Transverse colon (tissue), 4 donors: ENCODE measurements at regions not wholly inside any gene's neighbourhood (a gene's known extent, or its start where the extent isn't known, plus 50 kb on each side); places are given as distances from the start of the nearest gene placed in this dataset.

ENCODE experiments used
- DNase-seq: peaks from one replicate; pipeline ENCODE4 v3.0.0-alpha.2; 2019
- H3K27ac ChIP-seq, 4 donors: fragments of 200-600 bp; sonication (generic); 2 replicates each; pipeline ENCODE4 v1.5.1; 2016 to 2018; ENCODE audit warnings: inconsistent platforms in 4 of 4
- H3K27me3 ChIP-seq: fragments of 200-600 bp; sonication (generic); 2 replicates; pipeline ENCODE4 v1.5.1; 2017; ENCODE audit warnings: inconsistent platforms
- H3K36me3 ChIP-seq, 4 donors: fragments of 200-600 bp; sonication (generic); 2 replicates each; pipeline ENCODE4 v1.5.1; 2017 to 2019; ENCODE audit warnings: inconsistent platforms in 4 of 4
- H3K4me1 ChIP-seq, 4 donors: fragments of 200-600 bp; sonication (generic); 2 replicates each; pipeline ENCODE4 v1.5.1; 2017 to 2020; ENCODE audit warnings: inconsistent platforms in 4 of 4
- H3K4me3 ChIP-seq, 4 donors: fragments of 200-600 bp; sonication (generic); 1 replicate in 1 of 4; 2 replicates in 3 of 4; pipeline versions ENCODE4 v1.5.1 to v1.6.1; 2017 to 2019; ENCODE audit warnings: inconsistent platforms in 4 of 4
- H3K9me3 ChIP-seq, 2 donors: fragments of 200-600 bp; sonication (generic); 2 replicates each; pipeline ENCODE4 v1.5.1; 2017 to 2019; ENCODE audit warnings: inconsistent platforms in 2 of 2
- EP300 ChIP-seq: sonication (generic); formaldehyde crosslinking; IDR thresholded peaks from one replicate; pipeline ENCODE4 v1.6.1; 2017; ENCODE audit warnings: antibody characterized with exemption, low read depth
- POLR2A ChIP-seq: fragments of 450-650 bp; IDR thresholded peaks from one replicate; pipeline ENCODE4 v1.6.1; 2016; ENCODE audit warnings: antibody characterized with exemption, mild to moderate bottlenecking, moderate library complexity
- POLR2AphosphoS5 ChIP-seq, 3 donors: sonication (generic); formaldehyde crosslinking; IDR thresholded peaks; one replicate each; pipeline ENCODE4 v1.6.1; 2016; ENCODE audit warnings: antibody characterized with exemption in 3 of 3
- WGBS, 2 donors: methylation state at CpG; one replicate each; pipeline ENCODE4 v1.1.5; 2018; ENCODE audit warnings: low coverage in 1 of 2; 5-methylcytosine and 5-hydroxymethylcytosine counted together
- in situ Hi-C, 4 donors: fragments of 200-750 bp; cut with MboI; loops; one replicate each; pipeline versions ENCODE4 v1.15.0 to v1.15.1; 2017; ENCODE audit warnings: low sequenced_read_pairs in 3 of 4, low pct_ligation_motif_present in 1 of 4, low pct_unique_long_range_greater_than_20kb in 1 of 4
- intact Hi-C: fragments of 100-400 bp; cut with DNase I; formaldehyde crosslinking; loops from one replicate; pipeline ENCODE4 v1.15.1; 2023; ENCODE audit warnings: low total_unique reads
- TF ChIP-seq, protein P1 (sequence below), 5 experiments: fragments of 200-600 bp in 3 of 5; fragments of 450-650 bp in 2 of 5; sonication (generic) in 3 of 5; IDR thresholded peaks; 1 replicate in 2 of 5; 2 replicates in 3 of 5; pipeline ENCODE4 v1.5.1; 2016 to 2017; ENCODE audit warnings: antibody characterized with exemption in 5 of 5, inconsistent platforms in 3 of 5, mild to moderate bottlenecking in 2 of 5, moderate library complexity in 1 of 5

DNA sequence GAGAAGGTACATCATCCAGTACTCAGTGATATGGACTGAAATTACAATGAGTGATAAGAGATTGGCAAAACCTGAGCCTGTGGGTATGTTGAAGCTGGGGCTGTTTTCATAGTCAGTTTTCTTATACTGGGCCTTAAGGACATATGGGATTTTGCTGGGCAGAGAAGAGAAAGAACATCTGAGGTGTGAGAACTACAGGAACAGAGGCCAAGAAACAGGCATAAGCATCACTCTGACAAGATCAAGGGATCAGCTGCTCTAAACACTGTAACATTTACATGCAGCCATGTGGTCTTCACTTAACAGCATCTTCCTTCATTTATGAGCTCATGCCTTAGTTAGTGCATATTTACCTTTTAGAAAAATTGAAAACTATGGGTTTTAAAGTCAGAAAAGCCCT lies 220.0 kb downstream of the TRIM36 start:
- no peaks in the 10 kb centered on the region for H3K36me3 ChIP-seq
- intact Hi-C loops = loop anchor here (5.0 kb wide), 1 partner anchor 1377 kb away; no protein-coding TSS in a partner anchor
- TF ChIP-seq POLR2AphosphoS5 (IDR thresholded peaks at IDR 0.05) (no peak), EP300 (no peak), POLR2A (no peak)
- TF ChIP-seq, protein P1, sequence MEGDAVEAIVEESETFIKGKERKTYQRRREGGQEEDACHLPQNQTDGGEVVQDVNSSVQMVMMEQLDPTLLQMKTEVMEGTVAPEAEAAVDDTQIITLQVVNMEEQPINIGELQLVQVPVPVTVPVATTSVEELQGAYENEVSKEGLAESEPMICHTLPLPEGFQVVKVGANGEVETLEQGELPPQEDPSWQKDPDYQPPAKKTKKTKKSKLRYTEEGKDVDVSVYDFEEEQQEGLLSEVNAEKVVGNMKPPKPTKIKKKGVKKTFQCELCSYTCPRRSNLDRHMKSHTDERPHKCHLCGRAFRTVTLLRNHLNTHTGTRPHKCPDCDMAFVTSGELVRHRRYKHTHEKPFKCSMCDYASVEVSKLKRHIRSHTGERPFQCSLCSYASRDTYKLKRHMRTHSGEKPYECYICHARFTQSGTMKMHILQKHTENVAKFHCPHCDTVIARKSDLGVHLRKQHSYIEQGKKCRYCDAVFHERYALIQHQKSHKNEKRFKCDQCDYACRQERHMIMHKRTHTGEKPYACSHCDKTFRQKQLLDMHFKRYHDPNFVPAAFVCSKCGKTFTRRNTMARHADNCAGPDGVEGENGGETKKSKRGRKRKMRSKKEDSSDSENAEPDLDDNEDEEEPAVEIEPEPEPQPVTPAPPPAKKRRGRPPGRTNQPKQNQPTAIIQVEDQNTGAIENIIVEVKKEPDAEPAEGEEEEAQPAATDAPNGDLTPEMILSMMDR (IDR thresholded peaks at IDR 0.05) = no peak
- no peaks in the 10 kb centered on the region for H3K9me3 ChIP-seq
- no peak for DNase-seq
- in situ Hi-C loops = no loop called here
- H3K4me1 ChIP-seq = no peaks in the 10 kb centered on the region
- no peak overlapping the region for H3K4me3 ChIP-seq
- H3K27me3 ChIP-seq = no peaks in the 10 kb centered on the region
- no peak overlapping the region for H3K27ac ChIP-seq

DNA sequence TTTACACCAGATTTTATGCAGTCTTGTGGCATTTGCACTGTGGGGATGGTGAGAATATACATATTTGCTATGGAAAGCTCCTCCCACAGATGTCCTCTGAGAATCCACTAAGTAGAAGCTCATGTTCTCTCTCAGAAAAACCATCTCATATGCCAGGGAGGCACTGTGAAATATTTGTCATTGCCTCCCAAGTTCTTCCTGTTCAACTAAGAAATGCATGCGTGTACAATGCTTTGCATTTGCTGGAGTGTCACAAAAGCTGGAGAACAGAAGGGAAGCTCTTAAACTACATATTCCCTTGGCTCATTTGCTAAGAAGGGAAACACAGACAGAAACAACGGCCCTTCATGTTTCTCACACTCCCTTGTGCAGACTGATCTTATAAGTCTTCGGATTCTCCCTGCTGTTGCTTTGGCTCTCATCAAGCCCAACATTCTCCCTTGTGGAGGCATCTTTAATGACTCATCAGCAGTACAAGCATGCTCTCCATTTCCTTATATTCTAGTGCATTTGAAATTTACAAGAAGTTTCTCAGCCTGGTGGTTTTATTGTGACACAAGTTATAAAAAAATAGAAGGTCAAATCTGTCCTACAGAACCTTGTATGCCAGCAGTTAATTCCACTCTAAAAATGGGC lies 220.6 kb downstream of the TRIM36 start:
- Histone ChIP-seq H3K4me1 (no peaks in the 10 kb centered on the region), H3K9me3 (no peaks in the 10 kb centered on the region), H3K27me3 (no peaks in the 10 kb centered on the region), H3K36me3 (no peaks in the 10 kb centered on the region), H3K27ac (no peak overlapping the region), H3K4me3 (no peak overlapping the region)
- intact Hi-C loops = no loop called here
- DNase-seq = no peak
- in situ Hi-C loops = no loop called here
- WGBS, 2 donors = 59 to 88% methylated on average over 2 to 3 of the region's 3 CpGs
- TF ChIP-seq POLR2AphosphoS5 (IDR thresholded peaks at IDR 0.05) = no peak
- TF ChIP-seq EP300 = no peak
- TF ChIP-seq, protein P1 (IDR thresholded peaks at IDR 0.05) = no peak
- no peak for TF ChIP-seq POLR2A

DNA sequence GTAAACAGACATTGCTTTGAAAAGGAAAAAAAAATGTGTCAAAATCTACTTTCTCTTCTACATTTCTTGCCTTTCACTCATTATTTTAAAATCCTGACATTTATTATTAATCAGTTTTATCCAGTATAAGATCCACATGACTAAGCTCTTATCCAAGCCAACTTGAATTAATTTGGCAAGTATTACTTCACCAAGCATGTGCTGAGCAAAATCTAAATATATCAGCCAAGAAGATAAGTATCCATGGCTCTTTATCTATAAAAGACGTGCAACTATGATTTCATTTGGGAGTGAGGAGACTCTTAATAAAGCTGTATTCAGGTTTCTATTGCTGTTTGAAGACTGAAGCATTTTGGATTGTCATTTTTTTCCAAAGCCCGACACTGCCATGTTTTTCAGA lies 221.3 kb downstream of the TRIM36 start:
- no peaks in the 10 kb centered on the region for H3K4me1 ChIP-seq

DNA sequence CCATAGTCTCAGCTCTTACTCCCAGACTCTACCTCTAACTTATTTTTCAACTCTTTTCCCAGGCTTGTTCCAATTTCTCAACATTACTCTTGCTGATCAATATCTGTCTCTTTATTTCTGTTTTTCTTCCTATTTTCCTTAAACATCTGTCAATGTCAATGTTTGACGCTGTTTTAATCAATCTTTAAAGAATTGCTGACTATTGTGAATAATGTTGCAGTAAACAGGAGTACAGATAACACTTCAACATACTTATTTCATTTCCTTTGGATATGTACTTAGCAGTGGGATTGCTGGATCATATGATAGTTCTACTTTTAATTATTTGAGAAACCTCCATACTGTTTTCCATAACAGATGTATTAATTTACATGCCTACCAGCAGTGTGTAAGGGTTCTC lies 229.0 kb downstream of the TRIM36 start:
- no peak for DNase-seq
- 78 to 100% methylated on average over 1 of the region's 1 CpG for WGBS, 2 donors
- Histone ChIP-seq H3K27me3 (no peaks in the 10 kb centered on the region), H3K27ac (no peak overlapping the region), H3K9me3 (peaks cover 12% of the 10 kb centered on the region in 2 donors), H3K4me1 (no peaks in the 10 kb centered on the region), H3K36me3 (no peaks in the 10 kb centered on the region), H3K4me3 (no peak overlapping the region)
- in situ Hi-C loops = no loop called here
- TF ChIP-seq POLR2A = no peak
- no peak for TF ChIP-seq EP300
- TF ChIP-seq, protein P1 (IDR thresholded peaks at IDR 0.05) = no peak
- no peak for TF ChIP-seq POLR2AphosphoS5 (IDR thresholded peaks at IDR 0.05)
- intact Hi-C loops = no loop called here

More for the DNA sequence above, 221.3 kb downstream of the TRIM36 start:
- Histone ChIP-seq H3K27ac (no peak overlapping the region), H3K9me3 (no peaks in the 10 kb centered on the region), H3K27me3 (no peaks in the 10 kb centered on the region), H3K36me3 (no peaks in the 10 kb centered on the region), H3K4me3 (no peak overlapping the region)
- intact Hi-C loops = no loop called here
- TF ChIP-seq EP300 (no peak), POLR2AphosphoS5 (IDR thresholded peaks at IDR 0.05) (no peak), POLR2A (no peak)
- TF ChIP-seq, protein P1 (IDR thresholded peaks at IDR 0.05) = no peak
- no peak for DNase-seq
- in situ Hi-C loops = no loop called here
- WGBS, 2 donors = 53 to 58% methylated on average over 2 of the region's 2 CpGs
